ENCODE measurements at regions not wholly inside any gene's neighbourhood (a gene's known extent, or its start where the extent isn't known, plus 50 kb on each side); places are given as distances from the start of the nearest gene placed in this dataset.

DNA sequence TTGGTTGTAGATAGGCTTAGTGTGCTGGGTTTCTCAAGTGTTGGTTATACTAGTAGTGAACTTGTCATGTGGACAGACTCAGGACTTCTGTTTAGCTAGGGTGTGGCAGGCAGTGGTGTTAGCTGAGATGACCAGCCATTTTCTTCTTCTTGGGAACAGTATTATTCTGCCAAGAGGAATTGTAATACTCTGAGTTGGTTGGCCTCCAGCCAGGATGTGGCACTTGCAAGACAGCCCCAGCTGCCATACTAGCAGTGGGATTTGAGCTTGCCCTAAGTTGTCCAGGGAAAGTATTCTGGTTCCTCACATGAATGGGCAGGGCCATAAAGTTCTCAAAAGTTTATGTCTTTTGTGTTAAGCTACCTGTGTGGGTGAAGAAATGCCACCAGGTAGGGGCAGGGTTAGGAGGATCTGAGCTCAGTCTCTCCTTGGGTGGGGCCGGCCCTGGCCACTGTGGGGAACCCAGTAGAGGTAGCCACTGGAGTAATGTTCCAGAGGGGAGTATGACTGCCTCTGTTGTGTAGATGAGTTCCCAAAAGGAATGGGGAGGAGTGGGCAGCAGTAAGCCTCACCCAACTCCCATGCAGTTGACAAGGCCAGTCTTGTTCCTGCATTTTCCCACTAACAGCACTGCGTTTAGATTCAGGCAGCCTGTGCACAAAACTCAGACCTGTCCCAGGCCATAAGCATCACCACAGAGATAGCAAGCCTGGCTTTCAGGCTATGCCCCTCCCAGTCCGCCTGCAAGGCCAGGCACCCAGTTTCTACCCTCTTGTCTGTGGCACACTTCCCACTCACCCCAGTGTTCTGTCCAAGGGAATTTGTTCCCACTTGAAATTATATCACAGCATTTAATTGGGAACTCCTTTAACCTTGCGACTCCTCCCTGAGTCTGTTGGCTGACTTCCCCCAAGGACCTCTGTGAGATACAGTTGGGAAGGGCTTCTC, 250.7 kb downstream of the ANXA1 start:
- POLR2A ChIA-PET = no interaction called here

DNA sequence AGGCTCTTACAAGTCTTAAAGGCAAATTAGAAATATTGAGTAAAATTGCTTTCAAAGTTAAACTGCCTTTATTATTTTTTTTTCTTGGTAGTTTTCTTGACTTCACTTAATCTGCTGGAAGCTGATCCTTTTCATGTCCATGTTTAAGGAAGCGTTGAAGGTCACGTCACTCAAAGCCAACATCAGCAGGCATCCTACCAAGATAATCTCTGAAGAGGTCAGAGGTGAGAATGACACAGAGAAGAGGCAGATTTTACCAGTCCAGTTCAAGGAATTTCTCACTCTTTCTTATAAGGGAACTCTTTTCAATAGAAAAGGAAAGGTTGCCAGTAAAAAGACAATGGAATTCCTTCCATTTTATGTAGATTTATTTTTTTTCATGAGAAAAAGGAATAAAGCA, 259.8 kb downstream of the ANXA1 start:
- Histone ChIP-seq H3K4me1 (ENCODE audit: insufficient read depth, low read length, poor library complexity, severe bottlenecking) (no peaks in the 10 kb centered on the region), H4K20me1 (ENCODE audit: insufficient read depth, low read length) (no peaks in the 10 kb centered on the region), H2AFZ (ENCODE audit: low read length) (no peak overlapping the region), H3K36me3 (ENCODE audit: insufficient read depth, low read length) (no peaks in the 10 kb centered on the region), H3K27ac (ENCODE audit: low read depth, low read length, poor library complexity, severe bottlenecking) (no peak overlapping the region), H3K4me2 (ENCODE audit: low read length) (no peak overlapping the region), H3K79me2 (ENCODE audit: insufficient read depth, low read depth, low read length) (no peaks in the 10 kb centered on the region), H3K4me3 (ENCODE audit: low read depth, low read length, poor library complexity, severe bottlenecking) (no peak overlapping the region), H3K9me2 (ENCODE audit: insufficient read depth, low read length) (0 out of 2 replicates have a peak, but pooled peaks cover 4% of the 10 kb centered on the region), H3K9me3 (ENCODE audit: low read length) (no peaks in the 10 kb centered on the region)
- TF ChIP-seq EZH2phosphoT487 (IDR thresholded peaks at IDR 0.05; ENCODE audit: borderline replicate concordance, low read depth, low read length) = no peak
- TF ChIP-seq, protein P1, sequence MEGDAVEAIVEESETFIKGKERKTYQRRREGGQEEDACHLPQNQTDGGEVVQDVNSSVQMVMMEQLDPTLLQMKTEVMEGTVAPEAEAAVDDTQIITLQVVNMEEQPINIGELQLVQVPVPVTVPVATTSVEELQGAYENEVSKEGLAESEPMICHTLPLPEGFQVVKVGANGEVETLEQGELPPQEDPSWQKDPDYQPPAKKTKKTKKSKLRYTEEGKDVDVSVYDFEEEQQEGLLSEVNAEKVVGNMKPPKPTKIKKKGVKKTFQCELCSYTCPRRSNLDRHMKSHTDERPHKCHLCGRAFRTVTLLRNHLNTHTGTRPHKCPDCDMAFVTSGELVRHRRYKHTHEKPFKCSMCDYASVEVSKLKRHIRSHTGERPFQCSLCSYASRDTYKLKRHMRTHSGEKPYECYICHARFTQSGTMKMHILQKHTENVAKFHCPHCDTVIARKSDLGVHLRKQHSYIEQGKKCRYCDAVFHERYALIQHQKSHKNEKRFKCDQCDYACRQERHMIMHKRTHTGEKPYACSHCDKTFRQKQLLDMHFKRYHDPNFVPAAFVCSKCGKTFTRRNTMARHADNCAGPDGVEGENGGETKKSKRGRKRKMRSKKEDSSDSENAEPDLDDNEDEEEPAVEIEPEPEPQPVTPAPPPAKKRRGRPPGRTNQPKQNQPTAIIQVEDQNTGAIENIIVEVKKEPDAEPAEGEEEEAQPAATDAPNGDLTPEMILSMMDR (conservative IDR thresholded peaks at IDR 0.05; ENCODE audit: low read length) = no peak
- DNase-seq (ENCODE audit: low spot score) = no peak
- intact Hi-C loops (cut with micrococcal nuclease; ENCODE audit: unreplicated experiment) = no loop called here
- BruUV-seq (replicated peaks) = no TSS peak
- ChIA-PET POLR2A (no interaction called here), CTCF (ENCODE audit: unreplicated experiment) (no interaction called here)

More for the DNA sequence above, 250.7 kb downstream of the ANXA1 start:
- BruUV-seq (replicated peaks) = no TSS peak
- Histone ChIP-seq H3K36me3 (ENCODE audit: insufficient read depth, low read length) (no peaks in the 10 kb centered on the region), H3K9me3 (ENCODE audit: low read length) (no peaks in the 10 kb centered on the region), H2AFZ (ENCODE audit: low read length) (no peak overlapping the region), H3K4me2 (ENCODE audit: low read length) (no peak overlapping the region), H3K4me3 (ENCODE audit: low read depth, low read length, poor library complexity, severe bottlenecking) (no peak overlapping the region), H3K4me1 (ENCODE audit: insufficient read depth, low read length, poor library complexity, severe bottlenecking) (no peaks in the 10 kb centered on the region), H3K27ac (ENCODE audit: low read depth, low read length, poor library complexity, severe bottlenecking) (no peak overlapping the region), H3K79me2 (ENCODE audit: insufficient read depth, low read depth, low read length) (no peaks in the 10 kb centered on the region), H4K20me1 (ENCODE audit: insufficient read depth, low read length) (no peaks in the 10 kb centered on the region), H3K9me2 (ENCODE audit: insufficient read depth, low read length) (no peaks in the 10 kb centered on the region)
- no peak for DNase-seq (ENCODE audit: low spot score)
- intact Hi-C loops (cut with micrococcal nuclease; ENCODE audit: unreplicated experiment) = no loop called here
- TF ChIP-seq, protein P1 (conservative IDR thresholded peaks at IDR 0.05; ENCODE audit: low read length) = no peak
- TF ChIP-seq EZH2phosphoT487 (IDR thresholded peaks at IDR 0.05; ENCODE audit: borderline replicate concordance, low read depth, low read length) = no peak
- CTCF ChIA-PET (ENCODE audit: unreplicated experiment) = no interaction called here

DNA sequence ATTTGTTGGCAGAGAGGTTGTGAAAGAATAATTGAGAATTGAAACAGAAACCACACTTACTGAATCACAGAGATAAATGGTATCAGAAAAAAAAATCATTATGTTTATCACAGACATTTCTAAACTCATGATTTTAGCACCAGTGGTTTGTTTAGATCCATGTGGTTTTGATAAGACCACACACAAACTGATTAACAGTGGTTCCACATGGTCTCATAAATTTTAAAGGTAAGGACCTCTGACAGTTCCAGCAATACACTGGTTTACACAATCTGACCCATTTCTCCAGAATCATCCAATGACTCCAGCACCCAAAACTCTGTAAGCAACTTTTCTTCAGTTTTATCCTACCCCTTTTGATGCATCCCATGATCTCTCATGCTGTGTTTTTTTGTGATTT, 261.2 kb downstream of the ANXA1 start:
- H3K36me3 ChIP-seq (ENCODE audit: insufficient read depth, low read length) = no peaks in the 10 kb centered on the region
- H3K9me3 ChIP-seq (ENCODE audit: low read length) = no peaks in the 10 kb centered on the region
- H3K4me2 ChIP-seq (ENCODE audit: low read length) = no peak overlapping the region
- no peak overlapping the region for H3K4me3 ChIP-seq (ENCODE audit: low read depth, low read length, poor library complexity, severe bottlenecking)
- no peak for DNase-seq (ENCODE audit: low spot score)
- TF ChIP-seq, protein P1 (conservative IDR thresholded peaks at IDR 0.05; ENCODE audit: low read length) = no peak
- TF ChIP-seq EZH2phosphoT487 (IDR thresholded peaks at IDR 0.05; ENCODE audit: borderline replicate concordance, low read depth, low read length) = no peak
- H2AFZ ChIP-seq (ENCODE audit: low read length) = no peak overlapping the region
- POLR2A ChIA-PET = no interaction called here
- no peaks in the 10 kb centered on the region for H3K79me2 ChIP-seq (ENCODE audit: insufficient read depth, low read depth, low read length)
- H3K4me1 ChIP-seq (ENCODE audit: insufficient read depth, low read length, poor library complexity, severe bottlenecking) = no peaks in the 10 kb centered on the region
- H4K20me1 ChIP-seq (ENCODE audit: insufficient read depth, low read length) = no peaks in the 10 kb centered on the region
- H3K9me2 ChIP-seq (ENCODE audit: insufficient read depth, low read length) = 0 out of 2 replicates have a peak, but pooled peaks cover 4% of the 10 kb centered on the region
- CTCF ChIA-PET (ENCODE audit: unreplicated experiment) = no interaction called here
- no peak overlapping the region for H3K27ac ChIP-seq (ENCODE audit: low read depth, low read length, poor library complexity, severe bottlenecking)
- no TSS peak for BruUV-seq (replicated peaks)
- intact Hi-C loops (cut with micrococcal nuclease; ENCODE audit: unreplicated experiment) = no loop called here

Data from OCI-LY7 (cell line).